ENCODE measurements at regions not wholly inside any gene's neighbourhood (a gene's known extent, or its start where the extent isn't known, plus 50 kb on each side); places are given as distances from the start of the nearest gene placed in this dataset.

GRCh38 chr11:33582636-33583325, 117.8 kb downstream of the C11orf91 start:
- no peak overlapping the region for H2BK12ac ChIP-seq (ENCODE audit: low read length)
- peak overlapping the region; percentile 5 for H3K23ac ChIP-seq (ENCODE audit: low read depth, low read length, poor library complexity)
- H3K79me1 ChIP-seq (ENCODE audit: low read depth, low read length): no peaks in the 10 kb centered on the region
- DNase-seq (ENCODE audit: low spot score): no peak
- H4K91ac ChIP-seq (ENCODE audit: low read depth, low read length, poor library complexity): no peak overlapping the region
- no peak overlapping the region for H3K4me3 ChIP-seq (ENCODE audit: low read length in 2 of 2)
- no peak overlapping the region for H2BK15ac ChIP-seq (ENCODE audit: low read length)
- no peak overlapping the region for H2AFZ ChIP-seq (ENCODE audit: low read length)
- peaks cover 0 to 4% of the 10 kb centered on the region in 2 donors for H3K36me3 ChIP-seq (replicated peaks in 1 of 2; ENCODE audit: control insufficient read depth in 2 of 2, insufficient read depth in 2 of 2, low read length in 2 of 2)
- H3K9ac ChIP-seq (ENCODE audit: low read depth, low read length, poor library complexity): no peak overlapping the region
- peaks cover 3 to 8% of the 10 kb centered on the region in 2 donors for H3K4me1 ChIP-seq (ENCODE audit: control insufficient read depth in 2 of 2, insufficient read depth in 1 of 2, low read depth in 1 of 2, low read length in 2 of 2)
- no peak overlapping the region for H2BK5ac ChIP-seq (ENCODE audit: low read length)
- H3K18ac ChIP-seq (ENCODE audit: low read length): no peak overlapping the region
- no peak overlapping the region for H2AK5ac ChIP-seq (ENCODE audit: low read depth, low read length)
- WGBS, 2 donors (ENCODE audit: extremely low coverage in 2 of 2, insufficient read length in 2 of 2, insufficient replicate concordance in 1 of 2): no CpG with 5 or more reads among the region's 4 CpGs
- no peak overlapping the region for H3K4ac ChIP-seq (ENCODE audit: low read length)
- no peak overlapping the region for H2BK120ac ChIP-seq (ENCODE audit: low read depth, low read length)
- H3K27ac ChIP-seq (replicated peaks; ENCODE audit: low read length): no peak overlapping the region
- no peaks in the 10 kb centered on the region for H3K9me3 ChIP-seq (replicated peaks in 1 of 2; ENCODE audit: control insufficient read depth in 2 of 2, insufficient read depth in 1 of 2, low read depth in 1 of 2, low read length in 2 of 2)
- H3K4me2 ChIP-seq (ENCODE audit: insufficient read depth, low read length, poor library complexity, severe bottlenecking): no peak overlapping the region
- H3K27me3 ChIP-seq (ENCODE audit: control insufficient read depth in 3 of 3, insufficient read depth in 3 of 3, low read depth in 1 of 3, low read length in 3 of 3): no peaks in the 10 kb centered on the region
- no peak overlapping the region for H4K8ac ChIP-seq (ENCODE audit: low read depth, low read length)
- H3K14ac ChIP-seq (ENCODE audit: low read length): no peak overlapping the region

GRCh38 chr11:33579101-33579500, 121.5 kb downstream of the C11orf91 start:
- peaks cover 14 to 15% of the 10 kb centered on the region in 2 donors for H3K4me1 ChIP-seq (ENCODE audit: control insufficient read depth in 2 of 2, insufficient read depth in 1 of 2, low read depth in 1 of 2, low read length in 2 of 2)
- H3K23ac ChIP-seq (ENCODE audit: low read depth, low read length, poor library complexity): no peak overlapping the region
- H3K79me1 ChIP-seq (ENCODE audit: low read depth, low read length): no peaks in the 10 kb centered on the region
- H3K4me2 ChIP-seq (ENCODE audit: insufficient read depth, low read length, poor library complexity, severe bottlenecking): no peak overlapping the region
- no peak overlapping the region for H3K4ac ChIP-seq (ENCODE audit: low read length)
- no peaks in the 10 kb centered on the region for H3K9me3 ChIP-seq (replicated peaks in 1 of 2; ENCODE audit: control insufficient read depth in 2 of 2, insufficient read depth in 1 of 2, low read depth in 1 of 2, low read length in 2 of 2)
- no peak overlapping the region for H2AK5ac ChIP-seq (ENCODE audit: low read depth, low read length)
- no peak overlapping the region for H2BK120ac ChIP-seq (ENCODE audit: low read depth, low read length)
- H3K9ac ChIP-seq (ENCODE audit: low read depth, low read length, poor library complexity): no peak overlapping the region
- H3K14ac ChIP-seq (ENCODE audit: low read length): no peak overlapping the region
- DNase-seq (ENCODE audit: low spot score): no peak
- H3K36me3 ChIP-seq (replicated peaks in 1 of 2; ENCODE audit: control insufficient read depth in 2 of 2, insufficient read depth in 2 of 2, low read length in 2 of 2): peaks cover 0 to 4% of the 10 kb centered on the region in 2 donors
- no CpG with 5 or more reads among the region's 4 CpGs for WGBS, 2 donors (ENCODE audit: extremely low coverage in 2 of 2, insufficient read length in 2 of 2, insufficient replicate concordance in 1 of 2)
- H2AFZ ChIP-seq (ENCODE audit: low read length): no peak overlapping the region
- no peak overlapping the region for H4K8ac ChIP-seq (ENCODE audit: low read depth, low read length)
- H3K27me3 ChIP-seq (ENCODE audit: control insufficient read depth in 3 of 3, insufficient read depth in 3 of 3, low read depth in 1 of 3, low read length in 3 of 3): no peaks in the 10 kb centered on the region
- H2BK12ac ChIP-seq (ENCODE audit: low read length): no peak overlapping the region
- H3K4me3 ChIP-seq (ENCODE audit: low read length in 2 of 2): no peak overlapping the region
- H4K91ac ChIP-seq (ENCODE audit: low read depth, low read length, poor library complexity): no peak overlapping the region
- no peak overlapping the region for H2BK5ac ChIP-seq (ENCODE audit: low read length)
- H2BK15ac ChIP-seq (ENCODE audit: low read length): no peak overlapping the region
- H3K27ac ChIP-seq (replicated peaks; ENCODE audit: low read length): no peak overlapping the region
- H3K18ac ChIP-seq (ENCODE audit: low read length): no peak overlapping the region

GRCh38 chr11:33577204-33577603, 123.4 kb downstream of the C11orf91 start:
- Histone ChIP-seq H2BK120ac (ENCODE audit: low read depth, low read length) (no peak overlapping the region), H3K14ac (ENCODE audit: low read length) (no peak overlapping the region), H3K9ac (ENCODE audit: low read depth, low read length, poor library complexity) (no peak overlapping the region), H3K18ac (ENCODE audit: low read length) (no peak overlapping the region), H4K8ac (ENCODE audit: low read depth, low read length) (no peak overlapping the region), H2BK12ac (ENCODE audit: low read length) (no peak overlapping the region), H3K36me3 (replicated peaks in 1 of 2; ENCODE audit: control insufficient read depth in 2 of 2, insufficient read depth in 2 of 2, low read length in 2 of 2) (no peaks in the 10 kb centered on the region), H2AFZ (ENCODE audit: low read length) (no peak overlapping the region), H3K4me3 (ENCODE audit: low read length in 2 of 2) (no peak overlapping the region), H2BK5ac (ENCODE audit: low read length) (no peak overlapping the region), H3K27ac (replicated peaks; ENCODE audit: low read length) (no peak overlapping the region), H3K4me2 (ENCODE audit: insufficient read depth, low read length, poor library complexity, severe bottlenecking) (no peak overlapping the region), H3K79me1 (ENCODE audit: low read depth, low read length) (no peaks in the 10 kb centered on the region), H2AK5ac (ENCODE audit: low read depth, low read length) (no peak overlapping the region), H3K4me1 (ENCODE audit: control insufficient read depth in 2 of 2, insufficient read depth in 1 of 2, low read depth in 1 of 2, low read length in 2 of 2) (peaks cover 14 to 15% of the 10 kb centered on the region in 2 donors), H4K91ac (ENCODE audit: low read depth, low read length, poor library complexity) (no peak overlapping the region), H3K23ac (ENCODE audit: low read depth, low read length, poor library complexity) (no peak overlapping the region), H3K9me3 (replicated peaks in 1 of 2; ENCODE audit: control insufficient read depth in 2 of 2, insufficient read depth in 1 of 2, low read depth in 1 of 2, low read length in 2 of 2) (peaks cover 0 to 6% of the 10 kb centered on the region in 2 donors), H2BK15ac (ENCODE audit: low read length) (no peak overlapping the region), H3K4ac (ENCODE audit: low read length) (no peak overlapping the region), H3K27me3 (ENCODE audit: control insufficient read depth in 3 of 3, insufficient read depth in 3 of 3, low read depth in 1 of 3, low read length in 3 of 3) (no peaks in the 10 kb centered on the region)
- no peak for DNase-seq (ENCODE audit: low spot score)
- no CpG with 5 or more reads among the region's 6 CpGs for WGBS, 2 donors (ENCODE audit: extremely low coverage in 2 of 2, insufficient read length in 2 of 2, insufficient replicate concordance in 1 of 2)

GRCh38 chr11:33575311-33575710, 125.3 kb downstream of the C11orf91 start:
- H2BK12ac ChIP-seq (ENCODE audit: low read length): no peak overlapping the region
- H3K27ac ChIP-seq (replicated peaks; ENCODE audit: low read length): no peak overlapping the region
- no peak overlapping the region for H4K91ac ChIP-seq (ENCODE audit: low read depth, low read length, poor library complexity)
- no peak overlapping the region for H2BK15ac ChIP-seq (ENCODE audit: low read length)
- H3K23ac ChIP-seq (ENCODE audit: low read depth, low read length, poor library complexity): peak overlapping the region; percentile 49
- no peak overlapping the region for H3K9ac ChIP-seq (ENCODE audit: low read depth, low read length, poor library complexity)
- H3K79me1 ChIP-seq (ENCODE audit: low read depth, low read length): no peaks in the 10 kb centered on the region
- no peak overlapping the region for H2AK5ac ChIP-seq (ENCODE audit: low read depth, low read length)
- no peak overlapping the region for H3K4ac ChIP-seq (ENCODE audit: low read length)
- H3K36me3 ChIP-seq (replicated peaks in 1 of 2; ENCODE audit: control insufficient read depth in 2 of 2, insufficient read depth in 2 of 2, low read length in 2 of 2): no peaks in the 10 kb centered on the region
- H3K14ac ChIP-seq (ENCODE audit: low read length): no peak overlapping the region
- no CpG with 5 or more reads among the region's 5 CpGs for WGBS, 2 donors (ENCODE audit: extremely low coverage in 2 of 2, insufficient read length in 2 of 2, insufficient replicate concordance in 1 of 2)
- DNase-seq (ENCODE audit: low spot score): no peak
- no peak overlapping the region for H4K8ac ChIP-seq (ENCODE audit: low read depth, low read length)
- no peak overlapping the region for H3K4me3 ChIP-seq (ENCODE audit: low read length in 2 of 2)
- H2BK120ac ChIP-seq (ENCODE audit: low read depth, low read length): no peak overlapping the region
- H2BK5ac ChIP-seq (ENCODE audit: low read length): no peak overlapping the region
- H3K9me3 ChIP-seq (replicated peaks in 1 of 2; ENCODE audit: control insufficient read depth in 2 of 2, insufficient read depth in 1 of 2, low read depth in 1 of 2, low read length in 2 of 2): peaks cover 0 to 6% of the 10 kb centered on the region in 2 donors
- no peaks in the 10 kb centered on the region for H3K27me3 ChIP-seq (ENCODE audit: control insufficient read depth in 3 of 3, insufficient read depth in 3 of 3, low read depth in 1 of 3, low read length in 3 of 3)
- H3K4me1 ChIP-seq (ENCODE audit: control insufficient read depth in 2 of 2, insufficient read depth in 1 of 2, low read depth in 1 of 2, low read length in 2 of 2): peaks cover 14 to 15% of the 10 kb centered on the region in 2 donors
- H3K18ac ChIP-seq (ENCODE audit: low read length): no peak overlapping the region
- no peak overlapping the region for H3K4me2 ChIP-seq (ENCODE audit: insufficient read depth, low read length, poor library complexity, severe bottlenecking)
- no peak overlapping the region for H2AFZ ChIP-seq (ENCODE audit: low read length)
